DND-41 (cell line): ENCODE measurements at regions not wholly inside any gene's neighbourhood (a gene's known extent, or its start where the extent isn't known, plus 50 kb on each side); places are given as distances from the start of the nearest gene placed in this dataset.

ENCODE experiments used
- ATAC-seq: fragments of 200-7000 bp; cut with Tn5 transposase; 3 replicates; pipeline ENCODE4 v1.9.1; 2021; ENCODE audit warnings: low read depth; ENCODE audit not compliant: insufficient read depth
- DNase-seq: peaks from one replicate; pipeline ENCODE4 v3.0.0-alpha.2; 2020
- H2AFZ ChIP-seq: 2 replicates; pipeline ENCODE4 v1.6.0; 2012; ENCODE audit warnings: low read depth, low read length
- H3K27ac ChIP-seq: 2 replicates; pipeline ENCODE4 v1.5.1; 2012; ENCODE audit warnings: low read length, inconsistent platforms
- H3K27me3 ChIP-seq: fragments of 200-600 bp; sonication (generic); 2 replicates; pipeline ENCODE4 v1.6.0; 2012; ENCODE audit warnings: low read length, mild to moderate bottlenecking, inconsistent platforms; ENCODE audit not compliant: insufficient read depth, poor library complexity
- H3K36me3 ChIP-seq: 2 replicates; pipeline ENCODE4 v1.5.1; 2012; ENCODE audit warnings: low read length, inconsistent platforms; ENCODE audit not compliant: insufficient read depth
- H3K4me1 ChIP-seq: 2 replicates; pipeline ENCODE4 v1.5.1; 2012; ENCODE audit warnings: mild to moderate bottlenecking, low read length; ENCODE audit not compliant: insufficient read depth
- H3K4me2 ChIP-seq: 2 replicates; pipeline ENCODE4 v1.6.0; 2012; ENCODE audit warnings: mild to moderate bottlenecking, moderate library complexity, low read length, inconsistent platforms; ENCODE audit not compliant: insufficient read depth
- H3K4me3 ChIP-seq, 2 experiments: fragments of 200-600 bp in 1 of 2; shearing (Covaris generic) in 1 of 2; 2 replicates each; pipeline ENCODE4 v1.5.1; 2012 to 2016; ENCODE audit warnings: inconsistent platforms in 2 of 2, low read length in 2 of 2, mild to moderate bottlenecking in 2 of 2, low read depth in 1 of 2, moderate library complexity in 1 of 2
- H3K79me2 ChIP-seq: 2 replicates; pipeline ENCODE4 v1.6.0; 2012; ENCODE audit warnings: low read length, inconsistent platforms; ENCODE audit not compliant: insufficient read depth
- H3K9ac ChIP-seq: 2 replicates; pipeline ENCODE4 v1.6.0; 2012; ENCODE audit warnings: low read depth, mild to moderate bottlenecking, inconsistent platforms, low read length, moderate library complexity
- H3K9me3 ChIP-seq: 2 replicates; pipeline ENCODE4 v1.5.1; 2012; ENCODE audit warnings: low read length, moderate library complexity, mild to moderate bottlenecking, inconsistent platforms; ENCODE audit not compliant: insufficient read depth, severe bottlenecking
- H4K20me1 ChIP-seq: 2 replicates; pipeline ENCODE4 v1.6.0; 2012; ENCODE audit warnings: low read length; ENCODE audit not compliant: insufficient read depth
- EZH2 ChIP-seq: IDR thresholded peaks from 3 replicates; pipeline ENCODE4 v1.6.1; 2012; ENCODE audit warnings: borderline replicate concordance, low read depth, mild to moderate bottlenecking, moderate library complexity, low read length, inconsistent platforms; ENCODE audit not compliant: severe bottlenecking
- TF ChIP-seq, protein P1 (sequence below): IDR thresholded peaks from 2 replicates; pipeline ENCODE4 v1.5.1; 2012; ENCODE audit warnings: borderline replicate concordance, low read length, moderate library complexity, mild to moderate bottlenecking; ENCODE audit not compliant: poor library complexity, severe bottlenecking; ENCODE audit errors: extremely low read depth

- Histone ChIP-seq H3K4me1 (no peaks in the 10 kb centered on the region), H3K27me3 (no peaks in the 10 kb centered on the region), H3K27ac (no peak overlapping the region), H3K4me2 (no peak overlapping the region), H2AFZ (no peak overlapping the region), H3K79me2 (no peaks in the 10 kb centered on the region), H4K20me1 (no peaks in the 10 kb centered on the region), H3K4me3 (no peak overlapping the region), H3K9ac (no peak overlapping the region), H3K9me3 (no peaks in the 10 kb centered on the region), H3K36me3 (no peaks in the 10 kb centered on the region)
- no peak for ATAC-seq
- no peak for TF ChIP-seq EZH2
- TF ChIP-seq, protein P1, sequence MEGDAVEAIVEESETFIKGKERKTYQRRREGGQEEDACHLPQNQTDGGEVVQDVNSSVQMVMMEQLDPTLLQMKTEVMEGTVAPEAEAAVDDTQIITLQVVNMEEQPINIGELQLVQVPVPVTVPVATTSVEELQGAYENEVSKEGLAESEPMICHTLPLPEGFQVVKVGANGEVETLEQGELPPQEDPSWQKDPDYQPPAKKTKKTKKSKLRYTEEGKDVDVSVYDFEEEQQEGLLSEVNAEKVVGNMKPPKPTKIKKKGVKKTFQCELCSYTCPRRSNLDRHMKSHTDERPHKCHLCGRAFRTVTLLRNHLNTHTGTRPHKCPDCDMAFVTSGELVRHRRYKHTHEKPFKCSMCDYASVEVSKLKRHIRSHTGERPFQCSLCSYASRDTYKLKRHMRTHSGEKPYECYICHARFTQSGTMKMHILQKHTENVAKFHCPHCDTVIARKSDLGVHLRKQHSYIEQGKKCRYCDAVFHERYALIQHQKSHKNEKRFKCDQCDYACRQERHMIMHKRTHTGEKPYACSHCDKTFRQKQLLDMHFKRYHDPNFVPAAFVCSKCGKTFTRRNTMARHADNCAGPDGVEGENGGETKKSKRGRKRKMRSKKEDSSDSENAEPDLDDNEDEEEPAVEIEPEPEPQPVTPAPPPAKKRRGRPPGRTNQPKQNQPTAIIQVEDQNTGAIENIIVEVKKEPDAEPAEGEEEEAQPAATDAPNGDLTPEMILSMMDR: no peak
- no peak for DNase-seq
Measured at GRCh38 chr5:175378444-175379028, 65.4 kb downstream of the DRD1 start.

DNA sequence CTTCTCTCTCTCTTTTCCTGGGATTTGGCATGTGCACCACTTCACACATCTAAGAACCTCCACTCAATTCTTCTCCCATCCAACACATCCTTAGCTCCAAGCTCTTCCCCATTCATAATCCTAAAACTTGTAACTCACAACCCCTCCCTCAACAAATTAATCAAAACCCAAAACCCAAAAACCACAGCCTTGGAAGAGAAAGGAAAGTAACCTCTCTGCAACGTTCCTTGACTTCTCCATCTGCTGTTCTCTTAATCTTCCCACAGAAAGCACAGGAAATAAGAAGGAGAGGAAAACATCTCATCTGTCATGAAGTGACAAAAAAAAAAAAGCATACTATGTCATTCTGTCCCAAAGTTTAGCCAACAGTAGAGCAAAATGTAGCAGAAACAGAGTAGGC lies 66.2 kb downstream of the DRD1 start:
- Histone ChIP-seq H2AFZ (no peak overlapping the region), H3K9ac (no peak overlapping the region), H3K4me2 (no peak overlapping the region), H4K20me1 (no peaks in the 10 kb centered on the region), H3K36me3 (no peaks in the 10 kb centered on the region), H3K27ac (no peak overlapping the region), H3K27me3 (no peaks in the 10 kb centered on the region), H3K79me2 (no peaks in the 10 kb centered on the region), H3K9me3 (no peaks in the 10 kb centered on the region), H3K4me3 (no peak overlapping the region), H3K4me1 (no peaks in the 10 kb centered on the region)
- ATAC-seq: no peak
- no peak for TF ChIP-seq EZH2
- TF ChIP-seq, protein P1: no peak
- DNase-seq: no peak

DNA sequence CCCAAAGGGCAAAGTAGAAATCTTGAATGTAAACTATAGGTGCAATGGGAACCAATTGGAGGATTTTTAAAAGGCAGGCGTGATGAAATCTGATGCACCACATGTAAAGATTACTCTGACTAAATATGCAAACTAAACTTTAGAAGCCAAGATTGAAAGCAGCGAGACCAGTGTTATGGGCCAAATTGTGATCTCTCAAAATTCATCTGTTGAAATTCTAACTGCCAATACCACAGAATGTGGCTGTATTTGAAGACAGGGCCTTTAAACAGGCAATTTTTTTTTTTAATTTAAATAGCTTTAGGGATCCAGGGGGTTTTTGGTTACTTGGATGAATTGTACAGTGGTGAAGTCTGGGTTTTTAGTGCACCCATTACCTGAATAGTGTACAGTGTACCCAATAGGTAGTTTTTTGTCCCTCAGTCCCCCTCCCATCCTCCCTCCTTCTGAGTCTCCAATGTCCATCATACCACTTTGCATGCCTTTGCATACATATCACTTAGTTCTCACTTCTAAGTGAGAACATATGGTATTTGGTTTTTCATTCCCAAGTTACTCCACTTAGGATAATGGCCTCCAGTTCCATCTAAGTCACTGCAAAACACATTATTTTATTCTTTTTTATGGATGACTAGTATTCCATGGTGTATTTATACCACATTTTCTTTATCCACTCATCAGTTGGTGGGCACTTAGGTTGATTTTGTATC lies 69.7 kb downstream of the DRD1 start:
- ATAC-seq (no peak), DNase-seq (no peak)
- no peak for TF ChIP-seq EZH2
- TF ChIP-seq, protein P1: no peak
- Histone ChIP-seq H3K36me3 (no peaks in the 10 kb centered on the region), H3K27ac (no peak overlapping the region), H2AFZ (no peak overlapping the region), H3K27me3 (peaks cover 4% of the 10 kb centered on the region), H3K9ac (no peak overlapping the region), H4K20me1 (no peaks in the 10 kb centered on the region), H3K9me3 (no peaks in the 10 kb centered on the region), H3K4me2 (no peak overlapping the region), H3K4me3 (no peak overlapping the region), H3K79me2 (no peaks in the 10 kb centered on the region), H3K4me1 (no peaks in the 10 kb centered on the region)
